Left forelimb (tissue), 1 donor: ENCODE measurements at regions not wholly inside any gene's neighbourhood (a gene's known extent, or its start where the extent isn't known, plus 50 kb on each side); places are given as distances from the start of the nearest gene placed in this dataset.

Experiments
- DNase-seq: peaks from one replicate; pipeline ENCODE4 v3.0.0-alpha.2; 2018; ENCODE audit warnings: low spot score

- DNase-seq = no peak
These were observed 56.8 kb upstream of the PRR23E start for GRCh38 chr3:127136024-127136600.

DNA sequence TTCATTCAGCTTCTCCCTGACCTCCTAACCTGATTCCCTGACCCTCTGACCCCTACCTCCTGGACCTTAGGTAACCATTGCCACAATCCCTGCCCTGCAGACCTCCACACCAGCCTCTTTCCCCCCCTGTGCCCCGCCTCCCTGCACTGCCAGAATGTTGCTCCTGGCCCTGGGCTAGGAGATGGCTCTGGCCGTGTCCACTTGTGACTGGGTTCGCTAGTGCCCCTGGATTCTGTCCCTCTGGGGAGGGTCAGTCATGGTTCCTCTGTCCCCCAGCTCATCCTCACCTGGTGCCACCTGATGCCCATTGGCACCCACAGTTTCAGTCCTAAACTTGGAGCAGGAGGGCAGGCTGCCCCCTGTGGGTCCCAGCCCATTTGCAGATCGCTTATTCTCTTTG is 56.2 kb upstream of the PRR23E start:
- peak; percentile 41 for DNase-seq

GRCh38 chr3:127137113-127137512 is 55.8 kb upstream of the PRR23E start:
- no peak for DNase-seq

- peak; percentile 45 for DNase-seq
These were observed 55.0 kb upstream of the PRR23E start for GRCh38 chr3:127137757-127138536.

GRCh38 chr3:127139601-127140500 is 53.1 kb upstream of the PRR23E start:
- DNase-seq = peak; percentile 34

DNA sequence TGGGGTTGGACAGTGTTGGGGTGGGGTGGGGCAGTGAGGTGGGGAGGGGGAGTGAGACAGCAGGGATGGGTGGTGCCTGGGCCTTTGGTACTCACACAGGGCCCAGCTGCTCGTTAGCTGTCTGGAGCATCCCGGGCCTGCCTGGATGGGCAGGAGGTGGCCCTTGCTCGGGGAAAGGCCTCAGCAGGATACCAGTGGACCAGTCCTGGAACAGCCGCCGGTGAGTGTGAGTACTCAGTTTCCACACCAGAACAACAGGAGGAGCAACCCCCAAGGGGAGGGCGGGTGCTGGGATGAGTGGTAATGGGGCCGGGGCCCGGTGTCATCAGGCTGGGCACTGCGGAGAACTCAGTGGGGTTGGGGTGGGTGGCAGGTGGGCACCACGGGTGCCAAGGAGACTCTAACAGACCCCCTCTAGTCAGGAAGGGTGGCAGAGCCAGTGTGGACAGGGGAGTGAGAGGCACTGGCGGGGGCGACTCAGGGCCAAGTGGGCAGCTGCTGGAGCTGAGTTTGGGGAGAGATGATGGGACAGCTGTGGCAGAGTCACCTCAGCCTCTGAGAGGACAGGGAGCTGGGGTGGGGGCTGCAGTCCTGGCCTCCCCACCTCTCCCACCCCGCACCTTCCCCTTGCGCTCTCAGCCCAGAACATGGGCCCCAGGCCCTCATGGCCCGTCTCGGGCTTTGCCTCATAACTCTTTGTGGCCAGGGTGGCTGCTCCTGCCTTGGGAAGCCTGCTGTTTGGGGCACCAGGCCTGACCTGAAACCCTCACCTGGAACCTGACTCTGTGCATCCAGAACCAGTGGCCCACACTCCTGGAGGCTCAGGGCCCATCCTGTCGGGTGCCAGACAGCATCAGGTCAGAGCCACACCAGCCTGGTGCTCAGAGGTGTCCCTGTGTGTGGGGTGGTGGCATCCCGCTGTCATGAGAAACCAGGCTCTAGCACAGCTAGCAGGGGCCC is 52.1 kb upstream of the PRR23E start:
- no peak for DNase-seq

GRCh38 chr3:127141921-127142730 is 50.8 kb upstream of the PRR23E start:
- DNase-seq = peak; percentile 36
